Ascending aorta (tissue), 2 donors: ENCODE measurements at regions not wholly inside any gene's neighbourhood (a gene's known extent, or its start where the extent isn't known, plus 50 kb on each side); places are given as distances from the start of the nearest gene placed in this dataset.
A peak's percentile ranks its signal among the peaks of the same experiment; 100 is the strongest.

Experiments used
- DNase-seq, 2 donors: peaks; one replicate each; pipeline ENCODE4 v3.0.0-alpha.2; 2019; ENCODE audit warnings: low spot score in 2 of 2
- H3K27ac ChIP-seq, 2 donors: fragments of 200-600 bp; sonication (generic); one replicate each; pipeline ENCODE4 v1.5.1; 2016 to 2017; ENCODE audit warnings: mild to moderate bottlenecking in 1 of 2
- H3K27me3 ChIP-seq: fragments of 200-600 bp; sonication (generic); one replicate; pipeline ENCODE4 v1.5.1; 2017
- H3K36me3 ChIP-seq, 2 donors: fragments of 200-600 bp; sonication (generic); one replicate each; pipeline ENCODE4 v1.5.1; 2016
- H3K4me1 ChIP-seq, 2 donors: fragments of 200-600 bp; sonication (generic); one replicate each; pipeline ENCODE4 v1.5.1; 2016 to 2017; ENCODE audit warnings: mild to moderate bottlenecking in 1 of 2
- H3K4me3 ChIP-seq, 2 donors: fragments of 200-600 bp; sonication (generic); one replicate each; pipeline ENCODE4 v1.5.1; 2016 to 2017; ENCODE audit warnings: mild to moderate bottlenecking in 1 of 2
- H3K9me3 ChIP-seq, 2 donors: fragments of 200-600 bp; sonication (generic); one replicate each; pipeline ENCODE4 v1.5.1; 2016
- intact Hi-C: fragments of 100-400 bp; cut with DNase I; formaldehyde crosslinking; loops from one replicate; pipeline ENCODE4 v1.15.1; 2023
- TF ChIP-seq, protein P1 (sequence below), 3 experiments: fragments of 200-600 bp in 2 of 3; fragments of 450-650 bp in 1 of 3; sonication (generic) in 2 of 3; IDR thresholded peaks; one replicate each; pipeline ENCODE4 v1.5.1; 2016 to 2019; ENCODE audit warnings: antibody characterized with exemption in 3 of 3, mild to moderate bottlenecking in 1 of 3, moderate library complexity in 1 of 3

DNA sequence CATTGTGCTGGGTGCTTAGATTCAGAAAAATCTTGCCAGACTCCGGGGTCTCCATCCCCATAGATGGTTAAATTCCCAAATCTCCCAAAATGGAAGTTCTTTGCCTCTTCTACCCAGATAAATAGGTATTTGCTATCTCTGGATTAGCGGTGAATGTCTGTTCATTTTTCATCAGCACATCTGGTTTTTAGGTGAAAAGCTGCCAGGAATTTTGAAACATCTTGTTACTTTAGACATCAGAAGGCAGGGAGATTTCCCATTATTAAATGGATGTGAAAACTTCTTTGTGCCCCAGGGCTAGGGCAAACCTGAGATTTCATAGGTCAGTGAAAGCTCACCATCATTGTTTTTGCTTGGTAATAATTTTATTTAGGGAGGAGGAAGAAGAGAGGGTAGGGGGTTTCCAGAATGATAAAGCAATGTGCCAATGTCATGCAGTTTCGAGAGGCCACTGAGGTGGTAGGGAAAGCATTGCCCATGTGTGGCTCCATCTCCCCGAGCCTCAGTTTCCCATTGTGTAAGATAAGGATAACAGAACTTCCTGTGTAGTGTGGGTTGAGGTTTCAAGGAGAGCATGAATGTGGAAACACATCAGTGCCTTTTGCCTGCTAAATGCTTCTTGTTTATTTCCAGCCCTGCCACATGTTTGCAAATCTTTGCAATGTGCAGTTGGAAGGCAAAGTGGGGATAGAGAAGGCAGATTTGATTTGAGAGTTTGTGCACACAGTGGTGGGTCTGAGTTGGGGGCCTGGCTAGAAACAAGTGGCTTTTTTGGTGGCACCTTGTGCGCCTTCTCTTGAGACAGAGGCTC lies 147.2 kb upstream of the KLF4 start:
- no peaks in the 10 kb centered on the region for H3K36me3 ChIP-seq
- H3K4me3 ChIP-seq, result peak overlapping the region; percentile 54 to 62
- H3K27me3 ChIP-seq, result no peaks in the 10 kb centered on the region
- DNase-seq, result no peak
- peak overlapping the region; percentile 98 to 99 for H3K27ac ChIP-seq
- peaks cover 3 to 16% of the 10 kb centered on the region in 2 donors for H3K4me1 ChIP-seq
- TF ChIP-seq, protein P1, sequence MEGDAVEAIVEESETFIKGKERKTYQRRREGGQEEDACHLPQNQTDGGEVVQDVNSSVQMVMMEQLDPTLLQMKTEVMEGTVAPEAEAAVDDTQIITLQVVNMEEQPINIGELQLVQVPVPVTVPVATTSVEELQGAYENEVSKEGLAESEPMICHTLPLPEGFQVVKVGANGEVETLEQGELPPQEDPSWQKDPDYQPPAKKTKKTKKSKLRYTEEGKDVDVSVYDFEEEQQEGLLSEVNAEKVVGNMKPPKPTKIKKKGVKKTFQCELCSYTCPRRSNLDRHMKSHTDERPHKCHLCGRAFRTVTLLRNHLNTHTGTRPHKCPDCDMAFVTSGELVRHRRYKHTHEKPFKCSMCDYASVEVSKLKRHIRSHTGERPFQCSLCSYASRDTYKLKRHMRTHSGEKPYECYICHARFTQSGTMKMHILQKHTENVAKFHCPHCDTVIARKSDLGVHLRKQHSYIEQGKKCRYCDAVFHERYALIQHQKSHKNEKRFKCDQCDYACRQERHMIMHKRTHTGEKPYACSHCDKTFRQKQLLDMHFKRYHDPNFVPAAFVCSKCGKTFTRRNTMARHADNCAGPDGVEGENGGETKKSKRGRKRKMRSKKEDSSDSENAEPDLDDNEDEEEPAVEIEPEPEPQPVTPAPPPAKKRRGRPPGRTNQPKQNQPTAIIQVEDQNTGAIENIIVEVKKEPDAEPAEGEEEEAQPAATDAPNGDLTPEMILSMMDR (IDR thresholded peaks at IDR 0.05), result no peak
- intact Hi-C loops, result loop anchor here (1.0 to 10.0 kb wide), 9 partner anchors 115 to 1128 kb away; partner anchors contain the start of genes KLF4 and RAD23B
- H3K9me3 ChIP-seq, result no peaks in the 10 kb centered on the region

DNA sequence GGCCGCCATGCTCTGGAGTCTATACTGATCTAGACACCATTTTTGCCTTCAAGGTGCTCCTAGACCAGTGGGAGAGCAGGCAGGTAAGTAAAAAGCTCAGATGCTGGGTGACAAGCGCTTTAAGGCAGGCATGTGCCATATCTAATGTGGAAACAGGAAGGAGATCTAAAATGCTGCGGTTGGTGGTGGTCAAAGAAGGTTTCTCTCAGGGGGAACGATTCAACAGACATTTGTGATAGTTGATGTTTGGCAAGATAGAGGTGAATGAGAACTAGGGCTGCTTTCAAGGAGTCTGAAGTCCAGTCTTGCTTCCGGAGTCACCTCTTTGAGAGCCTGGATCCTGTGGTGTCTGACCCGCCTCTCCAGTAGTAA lies 146.2 kb upstream of the KLF4 start:
- no peaks in the 10 kb centered on the region for H3K9me3 ChIP-seq
- H3K4me1 ChIP-seq, result peaks cover 3 to 16% of the 10 kb centered on the region in 2 donors
- H3K27me3 ChIP-seq, result no peaks in the 10 kb centered on the region
- H3K4me3 ChIP-seq, result no peak overlapping the region
- TF ChIP-seq, protein P1 (IDR thresholded peaks at IDR 0.05), result no peak
- peak overlapping the region; percentile 98 to 99 for H3K27ac ChIP-seq
- H3K36me3 ChIP-seq, result no peaks in the 10 kb centered on the region
- intact Hi-C loops, result loop anchor here (5.0 to 10.0 kb wide), 6 partner anchors 123 to 1129 kb away; partner anchors contain the start of gene RAD23B
- no peak for DNase-seq

DNA sequence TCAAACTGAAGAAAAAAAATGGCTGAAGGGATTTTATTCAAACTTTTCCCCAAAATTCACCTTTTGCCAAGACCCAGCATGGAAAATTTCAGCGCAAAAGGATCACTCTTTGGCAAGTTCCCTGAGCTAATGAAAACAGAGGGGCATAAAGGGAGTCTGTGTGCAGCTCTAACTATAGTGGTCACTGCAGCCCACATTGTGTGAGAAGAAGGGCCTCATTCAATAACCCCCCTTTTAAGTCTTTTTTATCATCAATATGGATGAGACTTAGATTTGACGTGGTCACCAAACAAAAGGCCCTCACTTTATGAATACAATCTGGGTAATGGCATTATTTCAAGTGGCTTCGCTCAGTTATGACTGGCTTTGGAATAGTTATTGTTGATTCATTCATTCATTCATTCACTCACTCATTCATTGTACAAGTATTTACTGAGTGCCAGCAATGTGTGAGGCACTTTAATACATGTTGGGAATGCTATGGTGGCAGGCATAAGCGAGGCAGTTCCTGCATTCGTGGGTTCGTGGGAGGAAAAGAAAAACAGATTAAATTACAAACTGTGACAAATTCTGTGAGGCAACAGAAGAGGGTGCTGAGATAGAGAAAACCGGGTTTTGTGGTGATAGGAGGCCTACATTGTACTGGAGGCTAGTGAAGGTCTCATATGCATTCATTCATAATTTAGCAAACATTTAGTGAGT lies 145.7 kb upstream of the KLF4 start:
- Histone ChIP-seq H3K9me3 (no peaks in the 10 kb centered on the region), H3K4me1 (peaks cover 3 to 16% of the 10 kb centered on the region in 2 donors), H3K36me3 (no peaks in the 10 kb centered on the region), H3K4me3 (no peak overlapping the region), H3K27me3 (no peaks in the 10 kb centered on the region), H3K27ac (peak overlapping the region in 1 of 2 donors; percentile 99)
- intact Hi-C loops, result loop anchor here (5.0 to 10.0 kb wide), 6 partner anchors 123 to 1130 kb away; partner anchors contain the start of gene RAD23B
- TF ChIP-seq, protein P1 (IDR thresholded peaks at IDR 0.05), result no peak
- DNase-seq, result no peak

DNA sequence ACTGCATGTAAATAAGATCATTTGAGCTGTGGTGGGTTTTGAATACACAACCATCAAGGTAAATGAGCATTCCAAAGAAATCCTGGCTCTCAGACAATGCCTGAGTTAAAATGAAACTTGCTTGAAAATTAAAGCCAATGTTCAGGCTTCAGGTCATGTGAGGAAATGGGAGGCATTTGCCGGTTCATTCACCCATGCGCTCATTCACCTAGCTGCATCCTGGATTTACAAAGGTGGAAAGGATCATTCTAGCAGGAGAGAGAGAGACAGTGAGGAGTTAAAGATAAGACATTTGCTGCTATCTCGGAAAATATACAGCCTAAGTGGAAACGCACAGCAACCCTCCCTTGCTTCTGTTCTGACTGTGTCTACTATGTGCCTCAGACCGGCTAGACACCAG lies 143.8 kb upstream of the KLF4 start:
- Histone ChIP-seq H3K36me3 (no peaks in the 10 kb centered on the region), H3K27me3 (no peaks in the 10 kb centered on the region), H3K4me3 (no peak overlapping the region), H3K27ac (no peak overlapping the region), H3K4me1 (peaks cover under 1 to 11% of the 10 kb centered on the region in 2 donors), H3K9me3 (no peaks in the 10 kb centered on the region)
- no peak for DNase-seq
- intact Hi-C loops, result loop anchor here (10.0 kb wide), 4 partner anchors 349 to 1131 kb away; partner anchors contain the start of gene RAD23B
- TF ChIP-seq, protein P1 (IDR thresholded peaks at IDR 0.05), result no peak

DNA sequence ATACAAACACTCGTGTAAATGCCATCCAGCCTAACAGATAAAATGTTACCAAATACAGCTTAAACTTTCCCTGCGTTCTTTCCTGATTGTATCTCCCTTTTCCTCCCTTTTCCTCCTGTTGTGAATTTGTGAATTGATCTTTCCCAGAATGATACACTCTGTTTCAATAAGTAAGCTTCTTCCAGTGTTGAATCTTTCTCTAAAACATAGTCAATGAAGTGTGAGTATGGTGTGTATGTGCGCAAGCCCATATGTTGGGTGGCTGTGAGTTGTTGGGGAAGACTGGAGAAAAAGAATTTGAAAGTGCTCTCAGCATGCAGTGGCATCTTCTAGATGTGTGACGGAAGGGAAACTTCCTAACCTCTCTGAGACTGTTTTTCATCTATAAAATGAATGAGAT lies 143.1 kb upstream of the KLF4 start:
- H3K36me3 ChIP-seq, result no peaks in the 10 kb centered on the region
- no peak for DNase-seq
- no peak overlapping the region for H3K27ac ChIP-seq
- H3K4me1 ChIP-seq, result peaks cover 0 to 11% of the 10 kb centered on the region in 2 donors
- H3K4me3 ChIP-seq, result no peak overlapping the region
- TF ChIP-seq, protein P1 (IDR thresholded peaks at IDR 0.05), result no peak
- no peaks in the 10 kb centered on the region for H3K9me3 ChIP-seq
- no peaks in the 10 kb centered on the region for H3K27me3 ChIP-seq
- intact Hi-C loops, result loop anchor here (10.0 kb wide), 4 partner anchors 348 to 1132 kb away; partner anchors contain the start of gene RAD23B
